ENCODE measurements at regions not wholly inside any gene's neighbourhood (a gene's known extent, or its start where the extent isn't known, plus 50 kb on each side); places are given as distances from the start of the nearest gene placed in this dataset.
"Not testable (repeated sequence)": the region's sequence is repeated elsewhere in the genome, so short reads cannot be mapped to it uniquely, and the experiment has no call there.

GRCh38 chr7:125848157-125848556 is 918.5 kb upstream of the POT1 start:
- ATAC-seq (no peak), DNase-seq (ENCODE audit: low spot score) (no peak)

- no peak for ATAC-seq
Measured at GRCh38 chr7:125847692-125848091, 918.1 kb upstream of the POT1 start.

GRCh38 chr7:125847055-125847454 is 917.4 kb upstream of the POT1 start:
- DNase-seq (ENCODE audit: low spot score), result no peak

More at GRCh38 chr7:125847692-125848091, 918.1 kb upstream of the POT1 start:
- DNase-seq (ENCODE audit: low spot score), result no peak

DNA sequence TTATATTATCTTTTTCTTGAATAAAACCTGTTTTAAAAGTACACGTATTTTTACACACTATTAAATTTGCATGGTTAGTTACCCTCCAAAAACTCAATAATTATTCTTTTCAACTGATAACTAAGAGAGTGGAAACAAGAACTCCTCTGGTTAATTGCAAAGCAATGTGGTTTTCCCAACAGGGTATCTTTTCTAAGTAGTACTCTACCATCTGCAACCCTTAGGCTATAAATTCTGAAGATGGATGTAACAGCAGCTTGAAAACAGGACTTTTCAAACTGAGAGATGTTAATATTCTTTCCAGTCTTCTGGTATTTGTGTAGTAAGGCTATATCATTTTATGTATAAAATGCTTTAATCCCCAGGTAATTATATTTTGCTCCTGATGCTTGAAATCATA is 916.1 kb upstream of the POT1 start:
- no peak for DNase-seq (ENCODE audit: low spot score)
- ATAC-seq, result no peak

More at GRCh38 chr7:125847055-125847454, 917.4 kb upstream of the POT1 start:
- no peak for ATAC-seq

DNA sequence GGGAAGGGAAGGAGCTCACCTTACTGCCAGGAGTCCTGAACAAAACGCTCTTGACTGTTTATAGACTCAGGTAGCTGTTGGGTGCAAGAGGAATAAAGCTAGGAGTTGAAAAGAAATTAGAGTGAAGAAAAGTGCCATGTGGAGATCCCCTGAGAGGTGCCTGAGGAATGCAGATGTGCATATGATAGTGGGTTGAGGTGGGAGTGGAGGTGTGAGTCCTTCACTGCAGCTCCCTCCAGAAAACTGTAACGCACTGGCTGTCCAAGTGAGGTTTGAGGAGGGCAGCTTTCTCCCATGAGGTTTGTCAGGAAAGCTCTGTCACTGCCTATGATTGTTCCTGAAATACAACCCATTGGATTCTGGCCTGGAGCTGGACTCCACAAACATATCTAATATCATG is 904.8 kb upstream of the POT1 start:
- DNase-seq (ENCODE audit: low spot score), result no peak

GRCh38 chr7:125833839-125834238 is 904.2 kb upstream of the POT1 start:
- ATAC-seq (no peak), DNase-seq (ENCODE audit: low spot score) (no peak)

More for the DNA sequence above, 904.8 kb upstream of the POT1 start:
- no peak for ATAC-seq

DNA sequence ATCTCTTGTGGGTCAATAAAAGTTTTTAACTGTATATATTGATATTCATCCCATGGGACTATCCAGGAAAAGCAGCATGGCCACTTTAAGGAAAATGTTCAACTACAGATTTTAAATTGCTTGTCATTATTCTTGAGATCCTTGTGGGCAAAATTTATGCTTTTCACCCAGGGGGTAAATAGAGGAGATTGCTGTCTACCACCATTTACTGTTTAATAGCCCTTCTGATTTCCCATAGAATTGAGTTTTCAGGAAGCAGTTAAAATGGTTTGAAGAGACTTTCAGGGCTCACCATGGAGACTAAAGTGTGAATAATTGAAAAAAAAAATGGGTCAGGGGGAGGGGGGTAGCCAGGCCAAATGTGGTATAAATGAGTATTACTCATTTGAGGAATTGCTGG is 901.1 kb upstream of the POT1 start:
- no peak for ATAC-seq

DNA sequence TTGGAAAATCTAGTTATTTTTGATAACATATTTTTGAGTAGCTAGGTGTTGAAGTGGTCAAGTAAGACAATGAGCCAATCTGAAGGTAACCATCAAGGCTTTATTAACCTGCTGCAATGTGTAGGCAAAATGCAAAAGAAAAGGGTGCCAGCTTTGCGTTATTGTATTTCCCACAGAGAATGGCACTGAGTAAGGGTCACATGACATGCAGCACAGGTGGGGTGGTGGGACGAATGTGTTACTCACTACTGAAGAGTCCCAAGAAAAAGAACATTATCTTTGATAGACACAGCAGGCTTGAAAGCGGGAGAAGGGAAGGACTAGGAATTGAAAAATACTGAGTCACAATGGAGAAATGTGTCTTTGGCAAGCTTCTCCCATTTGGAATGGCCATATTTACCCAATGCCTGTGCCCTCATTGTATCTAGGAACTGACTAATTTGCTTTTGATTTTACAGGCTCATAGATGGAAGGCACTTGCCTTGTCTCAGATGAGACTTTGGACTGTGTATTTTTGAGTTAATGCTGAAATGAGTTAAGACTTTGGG is 898.6 kb upstream of the POT1 start:
- DNase-seq (ENCODE audit: low spot score), result no peak

More for the DNA sequence above, 901.1 kb upstream of the POT1 start:
- no peak for DNase-seq (ENCODE audit: low spot score)

DNA sequence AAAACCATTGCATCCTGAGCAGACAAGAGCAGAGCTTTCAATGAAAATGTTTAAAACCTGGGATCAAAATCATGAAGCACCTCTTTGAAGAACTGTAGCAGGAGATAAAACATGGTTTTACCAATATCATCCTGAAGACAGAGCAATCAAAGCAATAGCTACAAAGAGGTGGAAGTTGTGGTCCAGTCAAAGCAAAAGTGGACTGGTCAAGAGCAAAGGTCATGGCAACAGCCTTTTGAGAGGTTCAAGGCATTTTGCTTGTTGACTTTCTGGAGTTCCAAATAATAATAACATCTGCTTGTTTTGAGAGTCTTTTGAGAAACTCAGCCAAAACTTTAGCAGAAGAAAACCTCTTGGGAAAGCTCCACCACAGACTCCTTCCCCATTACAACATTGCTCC is 893.9 kb upstream of the POT1 start:
- DNase-seq (ENCODE audit: low spot score), result no peak
- ATAC-seq, result no peak

More for the DNA sequence above, 898.6 kb upstream of the POT1 start:
- ATAC-seq, result no peak

- no peak for DNase-seq (ENCODE audit: low spot score)
- no peak for ATAC-seq
Measured at GRCh38 chr7:125820495-125820894, 890.9 kb upstream of the POT1 start.

- ATAC-seq, result no peak
- no peak for DNase-seq (ENCODE audit: low spot score)
Measured at GRCh38 chr7:125814100-125814499, 884.5 kb upstream of the POT1 start.

DNA sequence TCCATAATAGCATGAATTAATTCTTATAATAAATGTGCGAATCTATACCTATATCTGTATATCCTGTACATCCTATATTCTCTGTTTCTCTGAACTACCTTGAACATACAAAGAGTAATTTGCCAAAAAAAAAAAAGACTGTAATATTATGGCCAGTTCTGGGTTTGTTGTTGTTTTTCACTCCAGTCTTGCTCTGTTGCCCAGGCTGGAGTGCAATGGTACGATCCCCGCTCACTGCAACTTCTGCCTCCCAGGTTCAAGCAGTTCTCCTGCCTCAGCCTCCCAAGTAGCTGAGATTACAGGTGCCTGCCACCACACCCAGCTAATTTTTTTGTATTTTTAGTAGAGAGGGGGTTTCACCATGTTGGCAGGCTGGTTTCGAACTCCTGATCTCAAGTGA is 876.9 kb upstream of the POT1 start:
- not testable (repeated sequence) for ATAC-seq; DNase-seq (ENCODE audit: low spot score)

- ATAC-seq (no peak), DNase-seq (ENCODE audit: low spot score) (no peak)
Measured at GRCh38 chr7:125804273-125804672, 874.6 kb upstream of the POT1 start.

GRCh38 chr7:125780153-125780552 is 850.5 kb upstream of the POT1 start:
- ATAC-seq, result no peak
- DNase-seq (ENCODE audit: low spot score), result no peak

GRCh38 chr7:125775317-125775716 is 845.7 kb upstream of the POT1 start:
- ATAC-seq (no peak), DNase-seq (ENCODE audit: low spot score) (no peak)

GRCh38 chr7:125773113-125773785 is 843.6 kb upstream of the POT1 start:
- DNase-seq (ENCODE audit: low spot score) (no peak), ATAC-seq (no peak)

GRCh38 chr7:125747966-125748365 is 818.3 kb upstream of the POT1 start:
- no peak for ATAC-seq

GRCh38 chr7:125746510-125746909 is 816.9 kb upstream of the POT1 start:
- ATAC-seq (no peak), DNase-seq (ENCODE audit: low spot score) (no peak)

More at GRCh38 chr7:125747966-125748365, 818.3 kb upstream of the POT1 start:
- no peak for DNase-seq (ENCODE audit: low spot score)

- ATAC-seq, result no peak
- DNase-seq (ENCODE audit: low spot score), result no peak
Measured at GRCh38 chr7:125727215-125727614, 797.6 kb upstream of the POT1 start.

DNA sequence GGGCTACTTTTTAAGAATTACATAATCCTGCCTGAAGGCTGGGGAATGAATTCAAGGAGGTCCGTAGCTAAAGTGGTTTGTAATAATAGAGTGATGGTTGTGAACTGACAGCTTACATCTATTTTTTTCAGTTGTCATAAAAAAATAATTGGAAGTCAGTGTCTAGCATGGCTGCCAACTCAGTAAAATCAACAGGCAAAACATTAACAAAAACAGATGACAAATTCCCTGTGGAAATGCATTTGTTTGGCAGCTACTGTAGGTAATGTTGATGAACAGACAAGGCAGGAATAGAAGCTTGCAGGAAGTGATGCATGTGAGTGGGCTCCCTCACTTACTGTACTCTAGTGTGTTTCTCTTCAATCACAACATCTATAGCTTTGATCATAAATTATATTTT is 766.0 kb upstream of the POT1 start:
- no peak for DNase-seq (ENCODE audit: low spot score)
- no peak for ATAC-seq

GRCh38 chr7:125683156-125683555 is 753.5 kb upstream of the POT1 start:
- DNase-seq (ENCODE audit: low spot score) (no peak), ATAC-seq (no peak)

- DNase-seq (ENCODE audit: low spot score) (no peak), ATAC-seq (no peak)
Measured at GRCh38 chr7:125681508-125681907, 751.9 kb upstream of the POT1 start.

- ATAC-seq, result no peak
- no peak for DNase-seq (ENCODE audit: low spot score)
Measured at GRCh38 chr7:125678771-125679170, 749.1 kb upstream of the POT1 start.

Measured in left lobe of liver (tissue), 2 donors.